GM12872 (cell line): ENCODE measurements at regions not wholly inside any gene's neighbourhood (a gene's known extent, or its start where the extent isn't known, plus 50 kb on each side); places are given as distances from the start of the nearest gene placed in this dataset.

Source experiments
- TF ChIP-seq, protein P1 (sequence below): IDR thresholded peaks from 3 replicates; pipeline ENCODE4 v1.5.1; 2011; ENCODE audit warnings: low read depth, mild to moderate bottlenecking, low read length, moderate library complexity; ENCODE audit not compliant: insufficient read depth

DNA sequence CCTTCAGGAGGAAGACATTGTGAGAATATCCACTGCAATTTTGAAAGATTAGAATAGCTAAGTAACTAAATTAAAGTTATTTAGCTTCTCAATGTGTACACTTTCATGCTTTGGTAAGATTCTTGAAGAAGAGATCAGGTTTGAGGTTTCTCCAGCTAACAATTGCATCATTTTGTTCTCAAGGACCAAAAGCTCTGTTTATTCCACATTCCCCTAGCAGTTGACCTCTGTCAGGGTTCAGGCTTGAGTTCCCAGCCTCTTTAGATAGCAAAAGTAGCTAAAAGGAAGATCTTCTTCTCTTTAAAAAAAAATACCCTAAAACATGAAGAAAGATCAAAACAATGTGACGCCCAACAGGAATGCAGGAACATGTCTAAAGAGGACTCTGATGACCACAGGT is 179.4 kb upstream of the IGFBP3 start:
- TF ChIP-seq, protein P1, sequence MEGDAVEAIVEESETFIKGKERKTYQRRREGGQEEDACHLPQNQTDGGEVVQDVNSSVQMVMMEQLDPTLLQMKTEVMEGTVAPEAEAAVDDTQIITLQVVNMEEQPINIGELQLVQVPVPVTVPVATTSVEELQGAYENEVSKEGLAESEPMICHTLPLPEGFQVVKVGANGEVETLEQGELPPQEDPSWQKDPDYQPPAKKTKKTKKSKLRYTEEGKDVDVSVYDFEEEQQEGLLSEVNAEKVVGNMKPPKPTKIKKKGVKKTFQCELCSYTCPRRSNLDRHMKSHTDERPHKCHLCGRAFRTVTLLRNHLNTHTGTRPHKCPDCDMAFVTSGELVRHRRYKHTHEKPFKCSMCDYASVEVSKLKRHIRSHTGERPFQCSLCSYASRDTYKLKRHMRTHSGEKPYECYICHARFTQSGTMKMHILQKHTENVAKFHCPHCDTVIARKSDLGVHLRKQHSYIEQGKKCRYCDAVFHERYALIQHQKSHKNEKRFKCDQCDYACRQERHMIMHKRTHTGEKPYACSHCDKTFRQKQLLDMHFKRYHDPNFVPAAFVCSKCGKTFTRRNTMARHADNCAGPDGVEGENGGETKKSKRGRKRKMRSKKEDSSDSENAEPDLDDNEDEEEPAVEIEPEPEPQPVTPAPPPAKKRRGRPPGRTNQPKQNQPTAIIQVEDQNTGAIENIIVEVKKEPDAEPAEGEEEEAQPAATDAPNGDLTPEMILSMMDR, result no peak

DNA sequence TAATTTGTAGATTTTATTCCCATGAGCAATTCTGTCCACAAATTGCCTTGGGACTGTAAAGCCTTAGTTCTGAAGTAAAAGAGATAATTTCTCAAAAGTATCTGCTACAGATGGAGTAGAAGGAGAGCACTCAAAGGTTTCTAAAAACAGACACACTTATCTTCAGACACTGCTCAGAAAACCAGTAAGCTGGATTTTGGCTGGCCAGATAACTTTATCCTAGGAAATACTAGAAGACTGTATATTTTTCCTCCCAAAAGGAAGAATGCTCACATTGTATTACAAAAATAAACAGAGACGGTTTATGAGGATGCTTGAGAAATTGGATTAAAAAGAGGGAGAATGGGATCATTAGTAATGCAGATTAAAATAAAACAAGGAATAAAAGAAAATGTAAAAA is 178.0 kb upstream of the IGFBP3 start:
- TF ChIP-seq, protein P1, result no peak

DNA sequence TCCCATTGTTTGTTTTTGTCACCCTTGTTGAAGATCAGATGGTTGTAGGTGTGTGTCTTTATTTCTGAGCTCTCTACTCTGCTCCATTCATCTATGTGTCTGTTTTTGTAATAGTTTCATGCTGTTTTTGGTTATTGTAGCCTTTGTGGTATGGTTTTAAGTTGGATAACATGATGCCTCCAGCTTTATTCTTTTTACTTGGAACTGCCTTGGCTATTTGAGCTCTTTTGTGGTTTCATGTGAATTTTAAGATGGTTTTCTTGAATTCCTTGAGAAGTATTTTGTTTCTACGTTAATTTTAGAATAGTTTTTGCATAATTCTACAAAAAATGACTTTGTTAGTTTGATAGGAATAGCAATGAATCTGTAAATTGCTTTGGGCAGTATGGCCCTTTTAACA is 170.0 kb upstream of the IGFBP3 start:
- TF ChIP-seq, protein P1, result no peak

DNA sequence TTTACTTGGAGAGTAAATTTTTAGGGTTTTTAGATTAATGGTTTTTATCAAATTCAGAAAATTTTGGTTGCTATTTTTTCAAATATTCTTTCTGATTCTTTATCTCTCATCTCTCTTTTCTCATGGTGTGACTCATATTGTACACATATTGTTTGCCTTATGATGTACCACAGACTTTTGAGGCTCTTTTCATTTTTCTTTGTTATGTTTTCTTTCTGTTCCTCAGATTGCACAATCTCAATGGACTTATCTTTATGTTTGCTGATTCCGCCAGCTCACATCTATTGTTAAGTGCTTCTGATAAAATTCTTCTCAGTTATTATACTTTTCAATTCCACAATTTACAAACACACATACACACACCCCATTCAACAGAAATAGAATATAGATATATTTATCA is 168.2 kb upstream of the IGFBP3 start:
- TF ChIP-seq, protein P1, result no peak

DNA sequence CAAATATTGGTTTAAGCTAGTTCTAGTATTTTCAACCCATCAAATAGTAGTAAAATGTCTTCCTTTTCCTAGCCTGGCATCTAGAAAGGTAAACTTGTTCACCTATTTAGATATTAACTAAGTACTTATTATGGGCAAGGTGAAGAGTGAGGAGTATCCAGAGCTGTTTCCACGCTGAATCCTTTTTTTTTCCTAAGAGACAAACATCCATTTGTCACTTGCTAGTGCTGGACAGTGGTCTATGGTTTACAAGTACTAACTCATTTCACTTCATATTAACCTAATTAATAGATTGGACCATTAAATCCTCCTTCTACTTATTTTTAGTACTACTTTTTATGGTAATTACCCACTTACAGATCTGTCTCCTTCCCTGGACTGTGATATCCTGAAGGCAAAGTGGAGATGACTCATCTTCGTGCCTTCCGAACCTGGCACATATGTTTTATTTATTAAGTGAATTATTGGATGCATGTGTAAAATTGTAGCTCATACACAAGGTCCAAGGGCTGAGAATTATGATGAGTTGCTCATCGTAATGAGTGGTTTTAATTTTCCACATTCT is 159.6 kb upstream of the IGFBP3 start:
- TF ChIP-seq, protein P1, result no peak

DNA sequence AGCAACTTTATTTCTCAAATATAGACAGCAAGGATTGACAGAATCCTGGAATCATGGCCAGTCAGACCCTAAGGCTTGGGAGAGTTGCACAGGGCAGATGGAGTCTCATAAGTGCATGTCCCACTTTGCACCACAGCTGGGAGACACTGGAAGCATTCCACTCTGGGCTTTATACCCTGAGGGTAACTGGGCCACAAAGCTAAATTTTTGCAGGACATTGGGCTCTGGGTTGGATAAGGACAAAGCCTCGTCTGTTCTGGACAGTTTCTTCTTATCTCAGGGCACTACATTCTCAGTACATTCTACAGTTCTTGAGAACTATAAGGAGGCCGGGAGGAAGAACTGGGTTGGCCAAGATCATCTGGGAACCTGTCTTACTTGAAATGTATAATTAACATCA is 158.3 kb upstream of the IGFBP3 start:
- TF ChIP-seq, protein P1, result no peak

DNA sequence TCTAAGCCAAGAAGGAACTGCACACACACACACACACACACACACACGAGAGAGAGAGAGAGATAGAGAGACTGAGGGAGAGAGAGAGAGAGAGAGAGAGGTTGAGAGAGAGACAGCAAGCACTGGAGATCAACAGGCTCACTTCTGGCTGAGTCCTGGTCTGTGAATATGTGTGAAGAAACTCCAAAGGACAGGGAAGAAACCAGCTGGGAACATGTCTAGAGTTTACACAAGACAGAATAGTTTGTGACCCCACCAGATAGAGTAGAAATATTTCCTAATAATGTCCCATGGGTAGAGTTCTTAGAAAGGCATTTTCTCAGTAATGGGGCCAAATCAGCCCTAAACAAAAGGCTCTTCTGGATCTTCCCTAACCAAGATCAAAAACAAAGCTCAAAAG is 155.5 kb upstream of the IGFBP3 start:
- TF ChIP-seq, protein P1, result no peak
